HG03457 (cell line): ENCODE measurements at regions not wholly inside any gene's neighbourhood (a gene's known extent, or its start where the extent isn't known, plus 50 kb on each side); places are given as distances from the start of the nearest gene placed in this dataset.

Experiments used
- ATAC-seq: cut with Tn5 transposase; IDR thresholded peaks from one replicate; pipeline ENCODE4 v1.9.1; 2021; ENCODE audit warnings: moderate number of reproducible peaks; ENCODE audit not compliant: unreplicated experiment

- ATAC-seq: no peak
Observed at GRCh38 chr2:155696571-155696970, 636.0 kb downstream of the NR4A2 start.

GRCh38 chr2:155695505-155695904 lies 637.0 kb downstream of the NR4A2 start:
- ATAC-seq: no peak

GRCh38 chr2:155692856-155693255 lies 639.7 kb downstream of the NR4A2 start:
- ATAC-seq: no peak

GRCh38 chr2:155692106-155692505 lies 640.4 kb downstream of the NR4A2 start:
- no peak for ATAC-seq

GRCh38 chr2:155690785-155691184 lies 641.7 kb downstream of the NR4A2 start:
- ATAC-seq: peak; percentile 84

GRCh38 chr2:155689791-155690190 lies 642.7 kb downstream of the NR4A2 start:
- no peak for ATAC-seq

GRCh38 chr2:155687181-155687580 lies 645.3 kb downstream of the NR4A2 start:
- no peak for ATAC-seq

GRCh38 chr2:155679647-155680046 lies 652.9 kb downstream of the NR4A2 start:
- no peak for ATAC-seq

- no peak for ATAC-seq
Observed at GRCh38 chr2:155675920-155676319, 656.6 kb downstream of the NR4A2 start.

- no peak for ATAC-seq
Observed at GRCh38 chr2:155665704-155666103, 666.8 kb downstream of the NR4A2 start.

- no peak for ATAC-seq
Observed at GRCh38 chr2:155663265-155663664, 669.3 kb downstream of the NR4A2 start.

- ATAC-seq: no peak
Observed at GRCh38 chr2:155662224-155662623, 670.3 kb downstream of the NR4A2 start.

GRCh38 chr2:155653176-155653575 lies 679.3 kb downstream of the NR4A2 start:
- ATAC-seq: no peak

GRCh38 chr2:155651851-155652250 lies 680.7 kb downstream of the NR4A2 start:
- ATAC-seq: no peak

GRCh38 chr2:155645791-155646190 lies 686.7 kb downstream of the NR4A2 start:
- ATAC-seq: no peak

- ATAC-seq: no peak
Observed at GRCh38 chr2:155643056-155643775, 689.3 kb downstream of the NR4A2 start.

GRCh38 chr2:155633887-155634570 lies 698.5 kb downstream of the NR4A2 start:
- ATAC-seq: no peak

- ATAC-seq: no peak
Observed at GRCh38 chr2:155633060-155633839, 699.3 kb downstream of the NR4A2 start.

- ATAC-seq: no peak
Observed at GRCh38 chr2:155630760-155631159, 701.8 kb downstream of the NR4A2 start.

GRCh38 chr2:155622443-155622842 lies 710.1 kb downstream of the NR4A2 start:
- ATAC-seq: no peak

- no peak for ATAC-seq
Observed at GRCh38 chr2:155600914-155601760, 731.4 kb downstream of the NR4A2 start.
